ENCODE measurements at regions not wholly inside any gene's neighbourhood (a gene's known extent, or its start where the extent isn't known, plus 50 kb on each side); places are given as distances from the start of the nearest gene placed in this dataset.

GRCh38 chr4:134078230-134078914, 123.2 kb downstream of the PABPC4L start:
- no peak overlapping the region for H3K4me3 ChIP-seq (ENCODE audit: insufficient read depth, low read depth, low read length)
- TF ChIP-seq EZH2 (IDR thresholded peaks at IDR 0.05; ENCODE audit: insufficient read depth, low read length) (no peak), CTCF (IDR thresholded peaks at IDR 0.05; ENCODE audit: insufficient read depth, low read depth, low read length) (no peak)
- no peaks in the 10 kb centered on the region for H3K27me3 ChIP-seq (ENCODE audit: insufficient read depth, low read length)
- FAIRE-seq (no peak), DNase-seq (ENCODE audit: low read depth) (no peak)
- H3K9me3 ChIP-seq (ENCODE audit: insufficient read depth, low read depth, low read length): no peaks in the 10 kb centered on the region
- H3K27ac Mint-ChIP-seq (ENCODE audit: unreplicated experiment): no peak overlapping the region
- H3K9ac ChIP-seq (ENCODE audit: low read length): no peak overlapping the region
- no peak overlapping the region for H3K4me2 ChIP-seq (ENCODE audit: low read length)
- H3K79me2 ChIP-seq (ENCODE audit: insufficient read depth, low read length): no peaks in the 10 kb centered on the region
- no peaks in the 10 kb centered on the region for H3K4me1 Mint-ChIP-seq (ENCODE audit: low read depth, unreplicated experiment)
- H3K4me1 ChIP-seq (ENCODE audit: insufficient read depth, low read length): no peaks in the 10 kb centered on the region
- H3K4me3 Mint-ChIP-seq (ENCODE audit: unreplicated experiment): no peak overlapping the region
- H3K36me3 ChIP-seq (ENCODE audit: insufficient read depth, low read length): no peaks in the 10 kb centered on the region
- no peaks in the 10 kb centered on the region for H3K9me3 Mint-ChIP-seq (ENCODE audit: unreplicated experiment)
- H2AFZ ChIP-seq (ENCODE audit: low read depth, low read length): no peak overlapping the region
- no peaks in the 10 kb centered on the region for H3K36me3 Mint-ChIP-seq (ENCODE audit: low read depth, unreplicated experiment)
- H3K27ac ChIP-seq (ENCODE audit: low read depth, low read length): no peak overlapping the region
- H3K27me3 Mint-ChIP-seq (ENCODE audit: low read depth, unreplicated experiment): no peaks in the 10 kb centered on the region
- no peaks in the 10 kb centered on the region for H4K20me1 ChIP-seq (ENCODE audit: insufficient read depth, low read length)

- FAIRE-seq: no peak
Observed at GRCh38 chr4:134073711-134074110, 127.9 kb downstream of the PABPC4L start.

More at GRCh38 chr4:134073711-134074110, 127.9 kb downstream of the PABPC4L start:
- Histone ChIP-seq H3K4me3 (ENCODE audit: insufficient read depth, low read depth, low read length) (no peak overlapping the region), H3K36me3 (ENCODE audit: insufficient read depth, low read length) (no peaks in the 10 kb centered on the region), H4K20me1 (ENCODE audit: insufficient read depth, low read length) (no peaks in the 10 kb centered on the region), H3K27ac (ENCODE audit: low read depth, low read length) (no peak overlapping the region), H3K27me3 (ENCODE audit: insufficient read depth, low read length) (no peaks in the 10 kb centered on the region), H2AFZ (ENCODE audit: low read depth, low read length) (no peak overlapping the region), H3K4me1 (ENCODE audit: insufficient read depth, low read length) (no peaks in the 10 kb centered on the region), H3K4me2 (ENCODE audit: low read length) (no peak overlapping the region), H3K79me2 (ENCODE audit: insufficient read depth, low read length) (no peaks in the 10 kb centered on the region), H3K9ac (ENCODE audit: low read length) (no peak overlapping the region), H3K9me3 (ENCODE audit: insufficient read depth, low read depth, low read length) (no peaks in the 10 kb centered on the region)
- Mint-ChIP-seq H3K4me1 (ENCODE audit: low read depth, unreplicated experiment) (no peaks in the 10 kb centered on the region), H3K27ac (ENCODE audit: unreplicated experiment) (no peak overlapping the region), H3K4me3 (ENCODE audit: unreplicated experiment) (no peak overlapping the region), H3K27me3 (ENCODE audit: low read depth, unreplicated experiment) (no peaks in the 10 kb centered on the region), H3K36me3 (ENCODE audit: low read depth, unreplicated experiment) (no peaks in the 10 kb centered on the region), H3K9me3 (ENCODE audit: unreplicated experiment) (no peaks in the 10 kb centered on the region)
- DNase-seq (ENCODE audit: low read depth): no peak
- TF ChIP-seq CTCF (IDR thresholded peaks at IDR 0.05; ENCODE audit: insufficient read depth, low read depth, low read length) (no peak), EZH2 (IDR thresholded peaks at IDR 0.05; ENCODE audit: insufficient read depth, low read length) (no peak)
